COLO829 (cell line): ENCODE measurements at regions not wholly inside any gene's neighbourhood (a gene's known extent, or its start where the extent isn't known, plus 50 kb on each side); places are given as distances from the start of the nearest gene placed in this dataset.
A peak's percentile ranks its signal among the peaks of the same experiment; 100 is the strongest.

Source experiments
- DNase-seq: peaks from one replicate; pipeline ENCODE4 v3.0.0; 2012; ENCODE audit warnings: low spot score

GRCh38 chr7:42491106-42491505, 254.1 kb upstream of the GLI3 start:
- no peak for DNase-seq

- no peak for DNase-seq
Observed at GRCh38 chr7:42489299-42489698, 252.3 kb upstream of the GLI3 start.

GRCh38 chr7:42485301-42485766, 248.3 kb upstream of the GLI3 start:
- DNase-seq: no peak

GRCh38 chr7:42483886-42484285, 246.9 kb upstream of the GLI3 start:
- no peak for DNase-seq

GRCh38 chr7:42479816-42480633, 243.0 kb upstream of the GLI3 start:
- DNase-seq: peak; percentile 89

GRCh38 chr7:42479452-42479815, 242.4 kb upstream of the GLI3 start:
- DNase-seq: no peak

- no peak for DNase-seq
Observed at GRCh38 chr7:42478717-42479116, 241.7 kb upstream of the GLI3 start.

- DNase-seq: no peak
Observed at GRCh38 chr7:42476255-42476654, 239.2 kb upstream of the GLI3 start.

- DNase-seq: no peak
Observed at GRCh38 chr7:42475082-42475481, 238.1 kb upstream of the GLI3 start.

- no peak for DNase-seq
Observed at GRCh38 chr7:42473099-42473498, 236.1 kb upstream of the GLI3 start.

- no peak for DNase-seq
Observed at GRCh38 chr7:42471573-42472174, 234.7 kb upstream of the GLI3 start.

- DNase-seq: no peak
Observed at GRCh38 chr7:42469341-42469740, 232.3 kb upstream of the GLI3 start.

GRCh38 chr7:42468471-42468870, 231.5 kb upstream of the GLI3 start:
- no peak for DNase-seq

- no peak for DNase-seq
Observed at GRCh38 chr7:42461537-42461936, 224.5 kb upstream of the GLI3 start.

- DNase-seq: no peak
Observed at GRCh38 chr7:42460933-42461332, 223.9 kb upstream of the GLI3 start.

- DNase-seq: no peak
Observed at GRCh38 chr7:42460148-42460547, 223.1 kb upstream of the GLI3 start.

GRCh38 chr7:42457663-42458062, 220.7 kb upstream of the GLI3 start:
- no peak for DNase-seq

GRCh38 chr7:42456756-42457276, 219.8 kb upstream of the GLI3 start:
- peak; percentile 73 for DNase-seq

GRCh38 chr7:42456267-42456666, 219.3 kb upstream of the GLI3 start:
- DNase-seq: no peak

GRCh38 chr7:42453931-42454361, 216.9 kb upstream of the GLI3 start:
- no peak for DNase-seq

GRCh38 chr7:42452356-42452755, 215.3 kb upstream of the GLI3 start:
- DNase-seq: no peak

GRCh38 chr7:42449431-42449830, 212.4 kb upstream of the GLI3 start:
- no peak for DNase-seq

- DNase-seq: no peak
Observed at GRCh38 chr7:42448901-42449300, 211.9 kb upstream of the GLI3 start.
